MM.1S (cell line): ENCODE measurements at regions not wholly inside any gene's neighbourhood (a gene's known extent, or its start where the extent isn't known, plus 50 kb on each side); places are given as distances from the start of the nearest gene placed in this dataset.
A peak's percentile ranks its signal among the peaks of the same experiment; 100 is the strongest.

Experiments used
- DNase-seq: peaks from one replicate; pipeline ENCODE4 v3.0.0-alpha.2; 2015
- H2AFZ ChIP-seq: fragments of 300-600 bp; sonication (generic); 2 replicates; pipeline ENCODE4 v1.6.0; 2016; ENCODE audit warnings: antibody characterized with exemption, low read length
- H3F3A ChIP-seq: fragments of 300-600 bp; sonication (generic); 2 replicates; pipeline ENCODE4 v1.6.1; 2016; ENCODE audit warnings: mild to moderate bottlenecking, antibody characterized with exemption, low read length, moderate library complexity, mixed read lengths; ENCODE audit not compliant: insufficient read depth
- H3K27ac ChIP-seq: fragments of 300-600 bp; sonication (generic); 2 replicates; pipeline ENCODE4 v1.5.1; 2016; ENCODE audit warnings: mild to moderate bottlenecking, low read length
- H3K27me3 ChIP-seq: fragments of 300-600 bp; sonication (generic); replicated peaks from 2 replicates; pipeline ENCODE4 v1.6.0; 2016; ENCODE audit warnings: low read length; ENCODE audit not compliant: insufficient read depth
- H3K36me3 ChIP-seq: fragments of 300-600 bp; sonication (generic); replicated peaks from 2 replicates; pipeline ENCODE4 v1.6.1; 2016; ENCODE audit warnings: mild to moderate bottlenecking, low read length, mixed read lengths; ENCODE audit not compliant: insufficient read depth
- H3K4me1 ChIP-seq: fragments of 300-600 bp; sonication (generic); 2 replicates; pipeline ENCODE4 v1.6.1; 2016; ENCODE audit warnings: low read length, mixed read lengths
- H3K4me2 ChIP-seq: fragments of 300-600 bp; sonication (generic); 2 replicates; pipeline ENCODE4 v1.6.0; 2016; ENCODE audit warnings: low read depth, low read length
- H3K4me3 ChIP-seq: fragments of 300-600 bp; sonication (generic); 2 replicates; pipeline ENCODE4 v1.5.1; 2016; ENCODE audit warnings: low read length, mixed read lengths
- H3K79me2 ChIP-seq: fragments of 300-600 bp; sonication (generic); 2 replicates; pipeline ENCODE4 v1.6.1; 2016; ENCODE audit warnings: mixed run types, low read length, mixed read lengths
- H3K9ac ChIP-seq: fragments of 300-600 bp; sonication (generic); 2 replicates; pipeline ENCODE4 v1.6.1; 2016; ENCODE audit warnings: low read length, mixed read lengths
- H3K9me2 ChIP-seq: fragments of 300-600 bp; sonication (generic); replicated peaks from 2 replicates; pipeline ENCODE4 v1.6.1; 2016; ENCODE audit warnings: mild to moderate bottlenecking, low read length, mixed read lengths; ENCODE audit not compliant: insufficient read depth
- H3K9me3 ChIP-seq: fragments of 300-600 bp; sonication (generic); replicated peaks from 2 replicates; pipeline ENCODE4 v1.6.1; 2016; ENCODE audit warnings: mild to moderate bottlenecking, low read length, mixed read lengths; ENCODE audit not compliant: insufficient read depth
- H4K20me1 ChIP-seq: fragments of 300-600 bp; sonication (generic); 2 replicates; pipeline ENCODE4 v1.6.1; 2016; ENCODE audit warnings: mild to moderate bottlenecking, low read length, moderate library complexity, mixed read lengths; ENCODE audit not compliant: insufficient read depth
- EZH2 ChIP-seq: fragments of 300-600 bp; sonication (generic); optimal IDR thresholded peaks from 2 replicates; pipeline ENCODE3; 2017; ENCODE audit warnings: low read depth, mild to moderate bottlenecking, antibody characterized with exemption, low read length, mixed read lengths
- EZH2phosphoT487 ChIP-seq: fragments of 300-600 bp; sonication (generic); IDR thresholded peaks from 2 replicates; pipeline ENCODE4 v1.6.1; 2018; ENCODE audit warnings: antibody characterized with exemption, low read length
- TF ChIP-seq, protein P1 (sequence below): fragments of 300-600 bp; sonication (generic); IDR thresholded peaks from 2 replicates; pipeline ENCODE4 v1.5.1; 2016; ENCODE audit warnings: antibody characterized with exemption, low read length, mixed read lengths

DNA sequence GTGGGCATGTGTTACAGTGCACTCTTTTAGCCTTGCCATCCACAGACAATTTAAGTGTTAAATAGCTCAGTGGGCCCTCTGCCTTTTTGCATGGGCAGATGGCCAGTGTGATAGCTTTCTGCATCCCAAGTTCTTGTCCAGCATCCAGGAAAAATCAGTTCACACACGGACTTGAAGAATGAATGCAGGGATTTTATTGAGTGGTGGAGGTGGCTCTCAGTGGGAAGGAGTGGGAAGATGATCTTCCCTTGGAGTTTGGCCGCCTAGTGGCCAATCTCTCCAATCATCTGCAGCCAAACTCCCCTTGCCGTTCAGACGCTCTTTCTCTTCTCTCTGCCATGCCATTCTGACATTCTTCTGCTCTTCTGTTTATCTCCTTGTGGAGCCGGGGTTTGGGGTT lies 322.4 kb upstream of the GRAMD2B start:
- Histone ChIP-seq H3K79me2 (no peaks in the 10 kb centered on the region), H3K4me2 (no peak overlapping the region), H3K9ac (no peak overlapping the region), H3K9me3 (no peaks in the 10 kb centered on the region), H4K20me1 (no peaks in the 10 kb centered on the region), H3K27me3 (no peaks in the 10 kb centered on the region), H3K4me3 (no peak overlapping the region), H3F3A (no peaks in the 10 kb centered on the region), H3K27ac (no peak overlapping the region), H2AFZ (no peak overlapping the region), H3K36me3 (no peaks in the 10 kb centered on the region), H3K9me2 (no peaks in the 10 kb centered on the region), H3K4me1 (peaks cover 19% of the 10 kb centered on the region)
- TF ChIP-seq EZH2phosphoT487 (no peak), EZH2 (no peak)
- TF ChIP-seq, protein P1, sequence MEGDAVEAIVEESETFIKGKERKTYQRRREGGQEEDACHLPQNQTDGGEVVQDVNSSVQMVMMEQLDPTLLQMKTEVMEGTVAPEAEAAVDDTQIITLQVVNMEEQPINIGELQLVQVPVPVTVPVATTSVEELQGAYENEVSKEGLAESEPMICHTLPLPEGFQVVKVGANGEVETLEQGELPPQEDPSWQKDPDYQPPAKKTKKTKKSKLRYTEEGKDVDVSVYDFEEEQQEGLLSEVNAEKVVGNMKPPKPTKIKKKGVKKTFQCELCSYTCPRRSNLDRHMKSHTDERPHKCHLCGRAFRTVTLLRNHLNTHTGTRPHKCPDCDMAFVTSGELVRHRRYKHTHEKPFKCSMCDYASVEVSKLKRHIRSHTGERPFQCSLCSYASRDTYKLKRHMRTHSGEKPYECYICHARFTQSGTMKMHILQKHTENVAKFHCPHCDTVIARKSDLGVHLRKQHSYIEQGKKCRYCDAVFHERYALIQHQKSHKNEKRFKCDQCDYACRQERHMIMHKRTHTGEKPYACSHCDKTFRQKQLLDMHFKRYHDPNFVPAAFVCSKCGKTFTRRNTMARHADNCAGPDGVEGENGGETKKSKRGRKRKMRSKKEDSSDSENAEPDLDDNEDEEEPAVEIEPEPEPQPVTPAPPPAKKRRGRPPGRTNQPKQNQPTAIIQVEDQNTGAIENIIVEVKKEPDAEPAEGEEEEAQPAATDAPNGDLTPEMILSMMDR: peak; percentile 14; the same call in 1 of the 2 replicates
- DNase-seq: no peak

DNA sequence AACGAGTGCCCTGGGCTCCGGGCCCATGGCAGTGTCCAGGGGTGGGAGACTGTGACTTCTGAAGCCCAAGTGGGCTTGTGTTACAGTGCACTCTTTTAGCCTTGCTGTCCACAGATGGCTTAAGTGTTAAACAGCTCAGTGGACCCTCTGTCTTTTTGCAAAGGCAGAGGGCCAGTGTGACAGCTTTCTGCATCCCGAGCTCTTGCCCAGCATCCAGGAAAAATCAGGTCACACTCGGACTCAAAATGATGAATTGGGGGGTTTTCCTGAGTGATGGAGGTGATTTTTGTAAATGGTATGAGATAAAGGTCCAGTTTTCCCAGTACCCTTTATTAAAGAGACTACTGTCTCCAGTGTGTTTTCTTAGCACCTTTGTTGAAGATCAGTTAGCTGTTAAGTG lies 321.3 kb upstream of the GRAMD2B start:
- Histone ChIP-seq H3K4me3 (no peak overlapping the region), H3K36me3 (no peaks in the 10 kb centered on the region), H2AFZ (no peak overlapping the region), H3K9me3 (no peaks in the 10 kb centered on the region), H4K20me1 (no peaks in the 10 kb centered on the region), H3K27me3 (no peaks in the 10 kb centered on the region), H3F3A (no peaks in the 10 kb centered on the region), H3K27ac (no peak overlapping the region), H3K79me2 (no peaks in the 10 kb centered on the region), H3K9me2 (no peaks in the 10 kb centered on the region), H3K9ac (no peak overlapping the region), H3K4me1 (peaks cover 19% of the 10 kb centered on the region), H3K4me2 (no peak overlapping the region)
- TF ChIP-seq, protein P1: no peak
- TF ChIP-seq EZH2: no peak
- no peak for TF ChIP-seq EZH2phosphoT487
- DNase-seq: no peak

DNA sequence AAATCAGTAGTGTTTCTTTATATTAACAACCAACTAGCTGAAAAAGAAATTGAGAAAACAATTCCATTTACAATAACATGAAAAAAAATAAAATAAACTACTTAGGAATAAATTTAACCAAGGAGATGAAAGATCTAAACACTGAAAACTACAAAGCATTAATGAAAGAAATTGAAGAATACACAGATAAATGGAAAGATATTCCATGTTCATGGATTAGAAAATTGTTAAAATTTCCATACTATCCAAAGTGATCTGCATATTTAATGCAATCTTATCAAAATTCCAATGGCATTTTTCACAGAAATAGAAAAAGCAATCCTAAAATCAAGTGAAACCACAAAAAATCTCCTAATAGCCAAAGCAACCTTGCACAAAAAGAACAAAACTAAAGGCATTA lies 320.2 kb upstream of the GRAMD2B start:
- Histone ChIP-seq H3K4me3 (no peak overlapping the region), H3K27me3 (no peaks in the 10 kb centered on the region), H3K4me1 (peaks cover 19% of the 10 kb centered on the region), H4K20me1 (no peaks in the 10 kb centered on the region), H3K79me2 (no peaks in the 10 kb centered on the region), H3K9me2 (no peaks in the 10 kb centered on the region), H3K36me3 (no peaks in the 10 kb centered on the region), H3F3A (no peaks in the 10 kb centered on the region), H2AFZ (no peak overlapping the region), H3K4me2 (no peak overlapping the region), H3K9ac (no peak overlapping the region), H3K27ac (peak overlapping the region; percentile 53; the same call in 1 of the 2 replicates), H3K9me3 (no peaks in the 10 kb centered on the region)
- TF ChIP-seq EZH2phosphoT487: no peak
- TF ChIP-seq, protein P1: no peak
- TF ChIP-seq EZH2: no peak
- no peak for DNase-seq
